T follicular helper cell (primary cell): ENCODE measurements at regions not wholly inside any gene's neighbourhood (a gene's known extent, or its start where the extent isn't known, plus 50 kb on each side); places are given as distances from the start of the nearest gene placed in this dataset.
"Not testable (repeated sequence)": the region's sequence is repeated elsewhere in the genome, so short reads cannot be mapped to it uniquely, and the experiment has no call there.

Experiments used
- DNase-seq: peaks from one replicate; pipeline ENCODE4 v3.0.0-alpha.2; 2020; ENCODE audit warnings: low read depth

DNA sequence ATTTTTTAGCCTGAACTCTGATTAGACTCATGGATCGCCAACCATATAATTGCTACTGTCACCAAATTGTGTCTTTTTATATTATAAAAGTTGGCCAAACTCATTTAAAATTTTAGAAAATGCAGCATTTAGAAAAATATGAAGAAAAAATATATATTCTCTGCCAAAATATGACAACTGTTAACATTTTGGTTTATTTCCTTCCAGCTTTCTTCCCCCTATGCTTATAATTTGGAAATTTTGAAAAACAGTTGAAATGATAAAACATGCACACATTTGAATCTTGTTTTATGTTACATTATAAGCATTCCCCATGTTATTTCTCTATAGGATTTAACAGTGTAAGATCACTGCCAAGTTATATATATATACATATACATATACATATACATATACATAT, 1112.8 kb downstream of the TUSC7 start:
- DNase-seq = no peak

DNA sequence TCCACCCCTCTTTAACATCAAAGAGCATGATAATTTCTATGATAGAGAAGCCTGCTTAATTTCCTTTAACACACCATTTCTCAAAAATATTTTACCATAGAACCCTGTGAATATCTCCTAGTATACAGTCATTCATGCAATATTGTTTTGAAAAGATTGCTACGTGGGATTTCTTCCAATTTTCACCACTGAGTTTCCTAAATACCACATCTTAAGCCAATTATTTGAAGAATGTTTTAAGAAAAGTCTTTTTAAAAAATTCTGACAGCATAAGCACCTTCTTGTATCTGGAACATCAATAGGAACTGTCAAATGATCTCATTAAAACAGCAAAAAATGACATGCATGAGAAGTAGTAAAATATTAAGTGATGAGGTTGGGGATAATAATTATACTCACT, 1126.7 kb downstream of the TUSC7 start:
- no peak for DNase-seq

DNA sequence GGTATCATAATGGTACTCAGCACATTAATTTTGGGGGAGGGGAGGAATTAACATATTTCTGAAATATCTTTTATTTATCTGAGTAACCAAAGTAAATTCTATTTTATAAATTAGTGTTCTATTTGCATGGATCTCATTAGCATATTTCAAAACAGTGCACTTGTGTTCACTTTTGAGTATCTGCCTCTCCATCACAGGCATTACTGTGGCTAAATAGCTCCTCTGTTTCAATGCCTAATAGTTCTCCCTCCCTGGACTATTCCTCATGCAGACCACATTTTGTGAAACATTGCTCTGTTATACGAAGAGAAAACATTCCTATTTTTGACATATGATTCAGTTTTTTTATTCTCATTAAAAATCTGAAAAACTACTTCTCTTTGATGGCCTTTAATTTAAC, 1127.8 kb downstream of the TUSC7 start:
- DNase-seq = no peak

DNA sequence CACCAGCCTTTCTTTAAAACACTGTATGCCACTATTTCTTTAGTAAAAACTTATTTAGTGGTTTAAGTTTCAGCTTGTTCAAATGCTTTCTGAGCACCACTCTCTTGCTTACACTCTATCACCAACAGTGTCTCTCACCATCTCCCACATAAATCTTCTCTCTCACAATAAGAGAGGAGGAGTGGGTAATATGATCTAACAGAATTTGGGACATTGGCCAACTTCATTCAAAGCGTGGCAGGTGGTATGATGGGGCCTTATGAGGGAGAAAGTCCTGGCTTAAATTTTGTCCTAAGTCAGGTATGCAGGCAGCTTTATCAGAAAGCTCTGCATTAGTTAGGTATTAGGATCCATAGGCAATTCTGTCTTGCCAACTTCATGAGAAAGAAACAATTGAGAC, 1132.5 kb downstream of the TUSC7 start:
- DNase-seq = no peak

DNA sequence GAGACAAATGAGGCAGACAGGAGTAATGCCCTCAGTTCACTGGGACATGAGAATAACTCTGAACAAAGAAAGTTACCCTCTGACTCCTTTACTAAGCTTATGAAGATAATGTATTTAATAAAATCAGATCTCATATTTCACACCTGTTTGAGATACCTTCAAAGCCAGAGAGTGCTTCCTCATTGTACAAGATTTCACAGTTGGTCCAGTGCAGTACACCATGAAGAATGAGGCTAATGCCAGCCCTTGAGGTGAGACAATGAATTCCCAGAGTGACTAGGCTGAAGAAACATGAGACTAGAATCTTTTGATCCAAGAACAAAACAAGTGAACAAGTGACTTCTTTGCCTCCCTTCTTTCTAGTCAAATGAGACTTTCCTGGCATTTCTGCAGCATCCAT, 1133.8 kb downstream of the TUSC7 start:
- no peak for DNase-seq

DNA sequence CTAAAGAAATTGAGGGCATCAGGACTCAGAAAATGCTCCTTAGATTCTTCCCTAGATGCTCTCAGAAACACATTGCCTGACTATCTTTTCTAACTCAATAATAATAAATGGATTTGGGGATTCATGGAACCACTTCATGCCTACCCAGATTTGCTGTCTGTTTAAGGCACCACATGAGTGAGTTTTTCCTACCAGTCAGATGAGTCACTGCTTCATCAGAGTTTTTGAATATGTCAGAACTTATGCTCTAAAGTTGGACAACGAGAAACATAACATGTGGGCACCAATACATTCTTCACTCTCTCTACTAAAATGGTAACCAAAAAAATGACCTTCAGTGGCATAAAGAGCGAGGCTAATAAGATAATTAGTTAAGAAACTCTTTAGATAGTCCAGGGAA, 1135.1 kb downstream of the TUSC7 start:
- no peak for DNase-seq

DNA sequence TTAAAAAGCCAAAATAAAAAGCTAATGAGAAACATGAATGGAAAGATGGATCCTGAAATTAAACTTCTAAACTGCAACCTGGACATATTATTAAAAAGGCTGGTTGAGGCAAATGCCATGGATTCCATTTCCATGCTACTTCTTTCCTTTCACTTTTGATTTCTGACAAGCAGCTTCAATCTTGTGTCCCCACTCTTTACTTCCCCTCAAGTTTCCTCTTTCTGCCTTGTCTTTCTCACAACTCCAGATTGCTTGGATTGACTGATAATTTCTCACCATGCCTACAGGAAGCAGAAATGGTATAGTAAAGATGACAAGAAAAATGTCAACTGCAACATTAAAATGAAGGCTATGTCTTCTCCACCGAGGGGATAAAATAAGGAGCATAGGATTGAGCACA, 1136.7 kb downstream of the TUSC7 start:
- no peak for DNase-seq

DNA sequence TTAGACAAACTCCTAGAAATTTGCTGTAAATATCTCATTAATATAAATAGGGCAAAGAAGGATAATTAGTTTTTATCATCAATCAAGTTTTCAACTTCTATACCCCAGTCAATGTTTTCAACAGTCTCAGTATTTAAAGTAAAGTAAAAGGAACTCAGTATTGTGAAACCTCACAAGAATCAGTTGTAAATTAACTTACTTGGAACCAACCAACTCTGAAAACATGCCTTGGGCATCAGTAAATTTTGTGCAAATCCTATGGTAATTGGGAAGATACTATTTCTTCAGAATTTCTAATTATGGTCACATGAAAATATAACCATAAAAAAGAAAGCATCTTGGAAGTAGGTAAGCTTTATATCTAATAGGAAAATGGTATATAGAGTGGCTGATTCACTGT, 1139.0 kb downstream of the TUSC7 start:
- no peak for DNase-seq

DNA sequence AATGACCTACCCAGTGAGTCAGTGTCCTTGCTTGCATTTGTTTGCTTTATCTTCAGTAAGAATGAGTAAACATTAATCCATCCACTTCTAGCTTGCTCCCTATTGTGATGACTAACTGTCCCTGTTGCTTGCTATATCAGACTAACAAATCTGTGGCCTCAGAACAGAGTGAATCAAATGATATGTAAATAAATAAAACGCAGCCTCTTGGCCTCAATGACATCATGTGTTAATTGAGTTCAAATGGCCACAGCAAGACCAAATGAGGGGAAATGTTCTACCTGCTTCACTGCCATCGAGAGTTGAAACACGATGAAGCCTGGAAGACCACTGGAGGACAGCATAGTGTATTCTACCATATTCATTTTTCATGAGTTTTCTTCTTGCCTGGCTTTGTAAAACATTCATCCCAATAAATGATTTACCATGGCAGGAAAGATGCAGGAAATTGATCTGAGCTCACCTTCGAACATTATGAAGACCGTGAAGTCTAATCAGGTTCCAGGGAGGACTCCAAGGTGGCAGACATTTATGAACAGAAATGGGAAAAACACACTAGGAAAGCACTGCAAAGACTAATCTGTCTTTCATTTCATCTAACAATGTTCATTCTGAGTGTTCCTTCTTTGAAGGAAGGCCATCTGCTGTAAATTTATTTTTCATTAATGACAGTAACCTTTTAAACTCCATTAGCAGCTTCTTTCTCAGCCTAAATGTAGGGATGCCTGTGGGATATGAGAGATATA, 1144.5 kb downstream of the TUSC7 start:
- DNase-seq = no peak

DNA sequence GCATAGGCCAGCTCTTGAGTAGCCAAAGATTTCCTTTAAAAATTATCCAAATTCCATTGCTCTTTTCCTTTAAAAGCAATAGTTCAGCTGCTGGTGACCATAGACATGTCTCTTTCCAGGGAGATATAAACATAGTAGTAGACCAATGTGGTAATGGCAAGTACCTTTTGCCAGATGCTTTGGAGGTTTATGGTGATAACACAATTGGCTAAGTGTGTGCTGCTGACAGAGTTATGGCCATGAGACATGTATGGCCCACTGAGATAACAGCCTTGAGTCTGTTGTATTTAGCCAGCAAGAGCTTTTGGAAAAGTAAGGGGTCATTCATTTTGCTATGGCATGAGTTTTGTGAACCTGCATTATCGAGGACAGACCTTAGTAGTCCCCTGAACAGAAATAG, 1146.8 kb downstream of the TUSC7 start:
- DNase-seq = no peak

DNA sequence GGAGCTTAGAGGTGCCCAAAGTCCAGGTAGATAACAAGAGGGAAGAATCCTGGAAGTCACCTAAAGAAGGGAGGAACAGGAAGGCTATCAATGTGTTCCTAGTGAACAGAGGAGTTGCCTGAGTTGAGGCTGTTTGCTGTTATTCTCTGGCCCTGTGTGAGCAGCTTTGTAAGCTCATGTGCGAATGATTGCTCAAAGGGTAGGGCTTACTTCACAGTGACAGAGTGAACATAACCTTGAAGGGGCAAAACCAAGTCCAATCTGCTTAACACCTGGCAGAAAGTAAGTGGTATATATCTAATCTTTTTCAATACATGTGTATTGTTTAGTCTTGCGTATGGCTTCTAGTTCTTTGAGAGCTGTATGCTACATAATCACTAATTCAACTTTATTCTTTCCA, 1153.6 kb downstream of the TUSC7 start:
- no peak for DNase-seq

DNA sequence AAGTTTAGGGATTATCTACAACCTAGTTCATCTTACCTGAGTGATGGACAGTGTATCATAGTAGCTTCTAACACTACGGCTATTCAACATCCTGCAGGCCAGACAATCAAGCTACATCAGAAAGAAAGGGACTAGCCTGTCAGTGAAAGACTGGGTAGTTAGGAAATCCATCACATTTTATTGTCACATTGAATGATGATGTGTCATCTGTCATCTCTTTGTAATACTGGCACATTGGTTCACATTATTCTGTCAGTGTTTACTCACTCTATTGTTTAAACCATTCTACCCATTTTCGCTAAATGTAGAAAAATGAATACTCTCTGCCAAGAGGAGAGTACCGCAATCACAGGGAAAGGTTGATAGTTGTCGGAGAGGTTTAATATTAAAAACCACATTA, 1155.8 kb downstream of the TUSC7 start:
- no peak for DNase-seq

DNA sequence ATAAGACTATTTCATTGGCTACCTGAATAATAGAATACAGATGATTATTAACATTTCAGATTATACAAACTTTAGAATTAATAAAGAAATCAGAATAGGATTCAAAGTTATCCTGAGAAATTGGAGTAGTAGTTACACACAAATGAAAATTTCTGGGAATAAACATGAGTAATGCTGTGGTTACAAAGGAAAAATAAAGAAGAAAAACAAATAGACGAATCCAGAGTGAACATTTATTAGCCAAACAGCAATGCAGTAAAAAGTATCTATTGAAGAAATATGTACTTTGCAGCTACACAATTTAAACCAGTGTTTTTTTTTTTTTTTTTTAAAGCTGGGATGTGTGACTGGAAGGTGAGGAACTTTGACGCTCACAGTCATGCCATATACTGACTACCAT, 1159.2 kb downstream of the TUSC7 start:
- DNase-seq = no peak

DNA sequence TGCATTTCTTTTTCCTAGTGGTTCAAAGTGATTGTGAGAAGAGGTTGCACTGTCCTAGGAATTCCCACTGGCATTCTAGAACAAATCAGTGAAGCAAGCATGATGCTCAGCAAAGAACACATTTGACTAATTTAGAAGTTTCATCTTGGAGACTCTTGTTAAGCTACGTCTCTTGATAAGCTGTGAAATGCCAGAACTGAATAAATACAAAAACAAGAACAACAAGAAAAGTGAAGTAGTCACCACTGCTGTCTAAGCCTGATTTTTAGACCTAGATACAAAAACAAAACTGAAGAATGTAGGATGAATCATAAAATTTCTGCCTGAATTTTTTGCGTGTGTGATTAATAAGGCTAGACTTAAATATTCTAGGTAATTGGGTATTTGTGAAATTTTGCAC, 1162.4 kb downstream of the TUSC7 start:
- DNase-seq = no peak

DNA sequence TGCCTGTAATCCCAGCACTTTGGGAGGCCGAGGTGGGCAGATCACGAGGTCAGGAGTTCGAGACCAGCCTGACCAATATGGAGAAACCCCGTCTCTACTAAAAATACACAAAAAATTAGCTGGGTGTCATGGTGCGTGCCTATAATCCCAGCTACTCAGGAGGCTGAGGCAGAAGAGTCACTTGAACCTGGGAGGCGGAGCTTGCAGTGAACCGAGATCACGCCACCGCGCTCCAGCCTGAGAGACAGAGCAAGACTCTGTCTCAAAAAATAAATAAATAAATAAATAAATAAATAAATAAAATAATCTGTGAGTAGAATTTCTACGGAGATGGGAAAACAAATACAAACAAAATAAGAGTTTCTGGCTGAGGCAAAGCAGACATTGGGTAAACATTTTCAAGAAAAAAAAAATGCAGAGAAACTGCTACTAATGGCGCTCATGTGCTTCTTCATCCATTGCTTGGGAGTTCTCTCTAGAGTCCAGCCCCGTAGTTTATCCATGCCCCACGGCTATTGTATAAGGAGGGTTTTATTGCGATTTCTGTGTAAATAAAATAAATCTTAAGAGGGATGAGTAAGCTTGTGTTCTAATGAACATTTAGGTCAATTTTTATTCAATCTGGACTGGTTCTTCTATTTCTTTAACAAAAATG, 1161.9 kb downstream of the IGSF11 start:
- not testable (repeated sequence) for DNase-seq

DNA sequence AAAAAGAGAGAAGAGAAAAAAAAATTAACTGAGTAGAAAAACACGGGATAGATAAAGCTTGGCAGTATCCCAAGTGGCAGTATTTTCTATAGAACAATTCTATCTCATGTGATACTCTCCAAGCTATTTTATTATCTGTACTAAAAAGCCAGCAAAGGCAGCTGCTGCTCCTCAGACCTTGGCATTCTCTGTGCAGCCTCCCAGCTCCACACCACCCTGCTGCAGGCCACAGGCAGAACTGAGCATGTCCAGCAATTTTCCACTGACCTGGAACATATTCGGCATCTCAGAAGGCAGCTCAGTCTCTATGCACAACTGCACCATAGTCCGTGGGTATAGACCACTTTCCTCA, 1161.4 kb downstream of the IGSF11 start:
- DNase-seq = no peak

DNA sequence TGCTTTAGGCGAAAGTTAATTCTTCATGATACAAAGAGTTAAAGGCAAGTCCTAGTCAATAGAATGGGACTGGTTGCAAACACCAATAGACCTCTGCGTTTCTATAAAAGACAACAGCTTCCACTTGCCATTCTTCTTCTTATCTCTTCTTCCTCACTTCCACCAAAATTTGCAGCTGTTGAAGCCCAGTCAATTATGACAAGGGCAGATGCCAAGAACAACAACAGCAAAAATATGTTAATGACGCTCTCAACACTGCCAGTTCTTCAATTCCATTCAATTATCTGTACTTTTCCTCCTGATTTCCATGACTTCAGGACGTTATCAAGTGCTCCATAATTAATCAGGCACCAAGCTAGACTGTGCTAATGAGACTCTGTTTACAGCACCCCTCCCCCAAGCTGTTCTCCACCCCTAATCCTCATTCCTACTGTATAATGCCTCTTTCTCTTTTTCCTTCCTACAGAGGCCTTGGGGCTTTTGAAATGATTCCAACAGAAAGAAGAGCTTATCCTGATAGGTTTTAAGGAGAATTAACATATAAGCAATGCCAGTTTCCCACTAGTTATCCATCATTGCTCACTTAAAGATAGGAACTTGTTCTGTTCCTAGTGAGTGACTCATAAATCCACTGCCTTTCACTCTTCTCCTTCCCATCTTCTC, 1160.5 kb downstream of the IGSF11 start:
- DNase-seq = no peak

DNA sequence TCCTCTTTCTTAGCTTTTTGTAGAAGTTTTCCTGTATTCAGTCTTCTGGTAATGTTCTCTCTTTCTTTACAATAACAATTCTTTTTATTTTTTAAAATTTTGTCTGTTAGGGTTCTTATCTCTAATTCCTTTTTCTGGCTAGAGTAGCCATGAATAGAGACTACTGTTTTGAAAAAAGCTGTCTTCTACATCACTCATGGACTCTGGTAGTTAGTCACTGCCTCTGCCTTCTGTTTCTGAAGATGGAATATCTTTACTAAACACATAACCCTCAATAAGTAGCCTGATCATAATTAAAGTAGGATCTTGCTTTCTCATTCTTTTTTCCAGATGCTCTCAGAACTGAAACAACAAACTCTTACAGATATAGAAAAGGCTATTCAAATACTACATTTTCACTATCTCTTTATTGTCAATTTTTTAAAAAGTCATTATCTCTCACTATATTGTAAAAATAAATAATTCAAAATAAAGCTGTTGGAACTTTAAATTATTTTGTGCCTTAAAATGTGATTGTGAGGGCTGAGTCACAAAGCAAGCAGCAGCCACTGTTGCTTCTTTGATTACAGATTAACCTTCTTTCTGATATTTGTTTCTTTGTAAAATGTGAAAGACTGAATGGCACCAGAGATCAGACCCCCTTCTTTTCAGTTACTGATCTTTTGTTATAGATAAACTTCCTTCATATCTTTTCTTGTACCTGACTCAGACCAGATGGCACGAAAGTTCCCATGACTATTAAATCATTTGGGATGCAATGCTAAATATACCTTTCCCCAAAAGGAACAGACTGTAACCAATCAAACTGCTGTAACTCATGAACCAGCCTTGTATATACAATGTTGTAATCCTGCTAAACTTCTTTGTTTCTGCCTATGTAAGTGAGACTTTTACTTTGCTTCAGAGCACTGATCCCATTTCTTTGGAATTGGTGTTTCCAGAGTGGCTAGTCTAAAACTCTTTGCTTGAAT, 1159.5 kb downstream of the IGSF11 start:
- DNase-seq = no peak

DNA sequence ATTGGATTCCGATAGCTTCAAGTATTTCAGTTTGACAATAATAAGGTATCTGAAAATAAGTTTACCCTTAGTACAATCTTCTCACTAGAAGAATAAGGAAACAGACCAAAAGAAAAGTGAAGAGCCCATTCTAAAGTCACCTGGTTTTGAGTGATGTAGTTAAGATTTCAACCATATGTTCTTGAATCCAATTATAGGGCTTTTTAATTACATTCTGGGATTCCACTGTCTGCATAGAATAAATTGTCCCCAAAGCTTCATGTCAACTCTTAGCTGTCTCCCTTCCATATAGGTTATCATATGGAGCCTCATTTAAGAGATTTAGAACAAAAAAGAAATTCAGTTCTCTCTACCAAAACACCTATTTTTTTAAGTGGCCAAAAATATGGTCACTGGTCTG, 1158.8 kb downstream of the IGSF11 start:
- DNase-seq = no peak

DNA sequence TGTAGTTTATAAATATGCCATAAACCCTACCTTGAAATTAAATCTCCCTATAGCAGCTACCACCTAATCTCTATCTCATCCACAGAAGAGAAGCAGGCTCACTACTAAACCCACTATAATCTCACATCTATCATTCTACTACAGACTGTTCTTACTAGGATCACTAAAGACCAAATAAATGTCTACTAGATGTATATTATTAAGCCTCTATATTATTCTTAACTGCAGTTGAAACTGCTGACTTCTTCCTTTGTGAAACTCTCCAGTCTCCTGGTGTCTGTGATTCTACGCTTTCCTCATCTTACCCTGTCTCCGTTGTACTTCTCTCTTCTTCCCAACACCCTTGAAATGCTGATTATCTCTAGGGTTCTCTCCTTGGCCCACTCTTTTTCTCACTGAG, 1154.0 kb downstream of the IGSF11 start:
- no peak for DNase-seq

DNA sequence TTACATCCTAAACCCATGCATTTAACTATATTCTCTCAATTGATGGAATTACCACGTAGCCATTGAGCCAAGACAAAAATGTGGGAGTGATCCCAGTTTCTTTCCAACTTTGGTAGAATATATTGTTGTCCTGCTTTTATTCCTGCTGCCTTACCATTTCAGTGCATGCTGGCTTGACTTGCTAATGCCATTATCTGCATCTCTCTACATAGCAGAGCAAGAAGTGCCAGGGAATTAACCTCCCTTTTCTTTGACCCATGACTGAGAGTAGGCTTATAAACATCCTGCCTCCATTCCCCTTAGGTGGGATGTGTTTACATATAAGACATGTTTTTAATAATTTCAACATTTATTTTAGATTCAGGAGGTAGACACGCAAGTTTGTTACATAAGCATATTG, 1153.4 kb downstream of the IGSF11 start:
- DNase-seq = no peak

DNA sequence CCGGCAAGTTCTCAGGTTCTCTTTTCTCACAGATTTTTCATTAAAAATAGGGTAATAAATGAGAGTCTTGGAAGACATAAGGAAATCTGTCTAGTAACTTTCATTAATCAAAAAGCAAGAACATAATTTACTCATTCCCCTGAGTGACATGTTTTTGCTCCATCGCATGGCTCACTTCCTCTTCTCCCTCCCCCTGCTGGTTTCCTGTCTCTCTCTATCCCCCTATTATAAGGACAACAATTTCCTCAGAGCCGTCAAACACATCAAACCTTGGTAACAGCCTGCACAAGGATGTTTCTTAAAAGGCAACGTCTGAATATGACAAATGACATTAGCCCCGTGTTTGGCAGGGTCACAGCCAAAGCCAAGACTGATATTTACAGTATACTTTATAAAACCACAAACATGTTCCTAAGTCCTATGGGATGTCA, 1149.6 kb downstream of the IGSF11 start:
- no peak for DNase-seq
